C4-2B (cell line): ENCODE measurements at regions not wholly inside any gene's neighbourhood (a gene's known extent, or its start where the extent isn't known, plus 50 kb on each side); places are given as distances from the start of the nearest gene placed in this dataset.
A peak's percentile ranks its signal among the peaks of the same experiment; 100 is the strongest.
"Not testable (repeated sequence)": the region's sequence is repeated elsewhere in the genome, so short reads cannot be mapped to it uniquely, and the experiment has no call there.

ENCODE experiments used
- CTCF ChIP-seq: fragments of 450-650 bp; conservative IDR thresholded peaks from 2 replicates; pipeline ENCODE4 v1.5.1; 2017; ENCODE audit warnings: mild to moderate bottlenecking
- ZFX ChIP-seq: fragments of 450-650 bp; IDR thresholded peaks from 2 replicates; pipeline ENCODE4 v1.6.1; 2017

GRCh38 chr14:106638786-106639452 lies 1112.5 kb downstream of the TMEM121 start:
- peak; percentile 85 for TF ChIP-seq CTCF
- TF ChIP-seq ZFX: not testable (repeated sequence)
